SKM-1 treated with dmso at 0.1 percent for 144 hours (cell line): ENCODE measurements at regions not wholly inside any gene's neighbourhood (a gene's known extent, or its start where the extent isn't known, plus 50 kb on each side); places are given as distances from the start of the nearest gene placed in this dataset.

ENCODE experiments used
- DNase-seq: peaks from one replicate; lab custom pipeline; 2025; ENCODE audit not compliant: unreplicated experiment; lab: John Stamatoyannopoulos, UW

GRCh38 chr1:239538239-239538988, 152.0 kb downstream of the CHRM3 start:
- DNase-seq: no peak

- DNase-seq: no peak
Measured at GRCh38 chr1:239539051-239539450, 152.7 kb downstream of the CHRM3 start.

- DNase-seq: no peak
Measured at GRCh38 chr1:239539812-239540211, 153.4 kb downstream of the CHRM3 start.

- DNase-seq: no peak
Measured at GRCh38 chr1:239543873-239544272, 157.5 kb downstream of the CHRM3 start.

DNA sequence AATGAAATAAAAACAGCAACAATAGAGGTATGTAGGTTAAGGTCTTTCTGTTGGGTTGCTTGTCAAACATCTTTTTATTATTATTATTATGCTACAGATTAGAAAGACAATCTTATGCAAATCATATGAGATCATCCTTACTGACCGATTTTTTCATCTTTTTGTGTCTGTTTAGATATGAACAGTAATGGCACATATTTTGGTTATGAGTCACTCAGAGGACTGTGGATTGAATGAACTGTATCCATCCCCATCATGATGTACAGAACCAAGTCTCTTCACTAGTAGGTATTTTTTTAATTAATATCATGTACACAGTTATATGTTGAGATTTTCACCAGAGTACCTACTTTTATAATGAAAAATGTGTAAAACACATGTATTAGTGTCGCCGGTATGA, 159.1 kb downstream of the CHRM3 start:
- no peak for DNase-seq

DNA sequence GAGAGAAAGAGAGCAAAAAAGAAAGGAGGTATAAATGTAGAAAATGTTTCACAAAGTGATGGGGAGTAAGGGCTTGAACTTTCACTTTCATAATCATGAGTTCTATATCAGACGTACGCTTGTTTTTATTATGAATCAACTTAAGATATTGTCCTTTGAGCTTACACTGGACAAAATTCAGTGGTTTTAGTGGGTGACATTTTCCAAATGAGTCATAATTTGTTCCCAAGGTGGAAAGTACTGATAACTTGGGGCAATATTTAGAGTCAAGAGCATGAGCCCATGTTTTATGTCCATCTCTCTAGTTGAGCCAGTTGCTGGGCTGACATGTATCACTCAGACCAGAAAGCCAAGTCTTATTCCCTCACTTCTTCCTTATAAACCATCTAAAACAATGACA, 161.6 kb downstream of the CHRM3 start:
- no peak for DNase-seq

GRCh38 chr1:239550178-239550577, 163.8 kb downstream of the CHRM3 start:
- DNase-seq: no peak

GRCh38 chr1:239555350-239555749, 169.0 kb downstream of the CHRM3 start:
- DNase-seq: no peak

DNA sequence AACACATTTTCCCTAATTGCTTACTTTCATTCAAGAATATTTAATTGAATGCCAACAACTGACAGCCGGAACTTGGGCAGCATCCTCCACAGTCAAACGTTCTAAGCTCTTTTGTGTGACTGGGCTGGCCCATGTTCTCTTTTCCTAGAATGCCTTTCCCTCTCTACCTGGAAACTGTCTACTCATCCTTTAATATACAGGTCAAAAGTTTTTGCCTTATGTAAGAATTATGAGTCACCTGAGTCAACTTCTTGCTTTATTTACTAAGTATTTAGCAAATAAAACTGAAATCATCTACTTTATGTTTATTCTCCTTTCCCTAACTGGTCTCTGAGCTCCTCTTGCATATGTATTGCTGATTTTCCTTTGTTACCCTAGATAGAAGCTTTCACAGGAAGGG, 172.2 kb downstream of the CHRM3 start:
- DNase-seq: no peak

GRCh38 chr1:239558991-239559390, 172.6 kb downstream of the CHRM3 start:
- peak; percentile 17 for DNase-seq

DNA sequence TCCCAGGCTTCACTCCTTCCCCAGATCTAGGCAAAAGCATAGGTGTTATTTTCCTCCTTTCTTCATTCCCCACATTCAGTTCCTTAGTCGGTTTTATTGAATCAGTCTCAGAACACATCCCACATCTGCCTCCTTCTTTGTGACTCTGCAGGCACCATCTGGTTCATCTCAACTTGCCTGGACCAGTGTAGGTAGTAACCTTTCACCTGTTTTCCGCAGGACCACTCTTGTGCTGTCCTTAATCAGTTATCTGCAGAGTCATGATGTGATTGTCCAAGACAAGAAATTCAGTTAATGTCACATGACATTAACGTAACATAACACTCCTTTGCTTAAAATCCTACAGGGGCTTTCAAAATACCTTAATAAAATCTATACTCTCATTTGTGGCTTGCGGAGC, 174.6 kb downstream of the CHRM3 start:
- no peak for DNase-seq

DNA sequence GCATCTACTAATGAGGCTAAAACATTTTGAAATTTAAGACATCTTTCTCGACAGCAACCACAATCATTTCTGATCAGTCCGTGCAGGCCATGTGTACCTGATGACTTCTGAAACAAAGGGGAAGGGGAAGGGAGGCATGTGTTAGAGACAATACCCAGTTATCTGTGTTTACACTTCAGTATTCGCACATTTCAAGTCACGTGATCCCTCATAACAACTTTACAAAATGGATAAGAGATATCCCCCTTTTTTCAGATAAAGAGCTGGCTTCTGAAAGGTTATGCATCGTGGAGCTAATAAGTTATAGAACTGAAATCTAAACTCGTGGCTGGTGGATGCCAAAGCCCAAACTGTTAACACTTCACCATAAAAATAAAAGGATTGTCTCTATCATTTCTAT, 175.7 kb downstream of the CHRM3 start:
- no peak for DNase-seq

DNA sequence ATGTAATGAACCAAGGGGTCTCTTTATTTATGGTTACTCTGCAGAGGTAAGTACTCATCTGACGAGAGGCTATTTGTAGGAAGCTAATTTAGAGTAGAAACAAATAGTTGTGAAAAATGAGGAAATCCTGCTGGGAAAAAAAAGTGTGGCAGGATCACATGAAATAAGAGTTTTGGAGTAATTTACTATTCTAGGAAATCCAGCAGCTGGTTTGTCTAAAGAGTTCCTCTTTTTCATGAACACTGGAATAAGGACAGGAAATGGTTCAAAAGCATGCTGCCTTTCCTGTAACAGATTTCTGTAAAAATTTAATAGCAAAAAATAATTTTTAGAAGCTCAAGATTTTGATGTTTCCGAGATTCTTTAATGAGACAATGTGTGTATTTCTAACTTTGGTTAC, 177.3 kb downstream of the CHRM3 start:
- peak; percentile 43 for DNase-seq

DNA sequence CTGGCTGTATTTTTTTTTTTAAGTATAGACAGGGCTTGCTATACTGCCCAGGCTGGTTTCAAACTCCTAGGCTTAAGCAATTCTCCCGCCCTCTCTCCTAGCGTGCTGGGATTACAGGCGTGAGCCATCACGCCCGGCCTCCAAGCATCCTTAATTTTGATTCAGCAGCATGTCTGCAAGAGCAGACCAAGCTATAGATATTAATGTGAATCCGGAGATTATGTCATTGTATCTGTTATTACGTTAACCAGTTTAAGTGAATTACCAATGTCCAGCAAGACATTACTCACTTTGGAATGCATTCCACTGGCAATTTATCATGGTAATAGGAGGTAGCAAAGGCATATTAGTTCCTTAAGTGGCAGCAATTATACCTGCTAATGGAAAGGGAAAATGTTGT, 179.7 kb downstream of the CHRM3 start:
- no peak for DNase-seq

DNA sequence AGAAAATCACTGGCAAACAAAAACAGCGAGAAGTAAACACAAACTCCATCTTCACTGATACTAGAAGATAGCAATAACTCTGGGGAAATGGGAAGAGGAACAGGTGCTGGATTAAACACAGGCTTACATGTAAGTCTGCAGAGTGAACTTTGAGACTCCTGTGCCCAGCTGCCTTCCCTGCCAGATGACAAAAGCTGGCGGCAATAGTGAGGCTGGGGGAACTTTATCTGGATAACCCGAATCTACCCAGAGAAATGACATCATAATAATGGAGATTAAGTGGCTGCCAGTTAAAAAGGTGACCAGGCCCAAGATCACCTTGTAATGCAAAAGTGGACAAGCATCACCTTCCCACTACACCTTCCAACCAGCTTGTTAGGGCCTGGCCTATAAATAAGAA, 184.5 kb downstream of the CHRM3 start:
- no peak for DNase-seq

DNA sequence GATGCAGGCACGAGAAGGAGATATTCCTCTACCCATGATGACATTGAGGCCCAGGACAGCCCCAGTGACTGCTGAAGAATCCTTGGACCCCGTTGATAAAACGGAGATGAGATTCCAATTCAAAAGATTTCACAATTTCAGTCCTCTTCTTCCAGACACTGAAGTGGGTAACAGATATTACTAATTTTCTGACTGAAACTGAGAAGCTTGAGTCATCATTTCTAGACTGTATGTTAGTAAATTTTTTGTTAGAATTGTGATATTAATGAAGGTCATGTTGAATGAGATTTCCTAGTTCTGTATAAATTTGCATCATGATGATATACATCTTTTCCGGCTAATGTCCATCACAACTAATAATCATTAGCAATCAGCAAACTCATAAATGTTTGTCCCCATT, 185.8 kb downstream of the CHRM3 start:
- no peak for DNase-seq

DNA sequence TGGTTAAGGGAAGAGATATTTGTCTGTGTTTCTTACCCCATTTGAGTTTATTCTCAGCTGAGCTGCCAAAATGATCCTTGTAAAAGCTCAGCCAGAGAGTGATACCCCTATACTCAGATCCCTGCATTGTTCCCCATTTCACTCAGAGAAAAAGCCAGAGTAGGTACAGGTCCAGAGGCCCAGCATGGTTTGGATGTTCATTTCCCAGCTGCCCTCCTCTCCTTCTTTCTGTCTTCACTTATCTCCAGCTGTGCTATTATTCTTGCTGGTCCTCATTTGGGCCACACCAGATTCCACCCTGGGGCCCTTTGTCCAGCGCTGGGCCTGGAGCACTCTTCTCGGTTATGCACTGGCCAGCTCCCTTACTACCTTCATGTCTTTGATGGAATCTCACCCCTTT, 187.7 kb downstream of the CHRM3 start:
- DNase-seq: no peak

DNA sequence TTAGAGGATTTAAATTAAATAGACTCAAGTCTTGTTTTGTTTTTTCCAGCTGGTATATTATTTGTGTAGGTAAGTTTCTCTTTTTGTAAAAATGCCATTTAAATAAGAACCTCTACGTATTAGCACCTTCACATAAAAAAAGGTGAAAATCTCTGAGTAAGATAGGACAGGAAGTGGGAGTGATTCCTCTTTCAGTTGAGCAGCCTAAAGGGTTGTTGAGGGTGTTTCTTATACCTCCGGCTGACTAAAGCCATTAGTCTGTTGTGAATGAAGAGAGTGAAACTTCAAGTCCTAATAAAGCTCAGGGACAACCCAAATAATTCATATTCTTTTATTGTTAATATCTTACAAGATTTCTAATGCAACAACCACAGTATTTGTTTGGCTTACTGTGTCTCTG, 188.7 kb downstream of the CHRM3 start:
- DNase-seq: no peak

DNA sequence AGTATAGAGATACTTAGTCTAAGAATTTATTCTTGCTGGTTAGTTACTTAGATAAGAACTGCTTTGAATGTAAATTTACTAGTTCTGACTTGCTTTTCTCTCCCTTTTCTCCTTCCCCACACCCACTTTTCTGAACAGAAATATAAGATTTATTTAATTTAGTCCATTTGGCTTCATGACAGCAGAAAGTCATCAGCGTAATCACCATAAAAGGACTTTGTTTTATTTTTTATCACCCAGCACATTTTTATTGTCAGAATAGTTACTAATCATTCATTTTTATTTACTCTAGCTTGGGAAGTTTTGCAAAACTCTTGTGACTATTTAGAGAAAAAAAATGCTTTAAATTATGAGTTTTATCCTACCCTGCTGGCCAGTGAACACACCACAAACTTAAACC, 197.2 kb downstream of the CHRM3 start:
- DNase-seq: no peak

DNA sequence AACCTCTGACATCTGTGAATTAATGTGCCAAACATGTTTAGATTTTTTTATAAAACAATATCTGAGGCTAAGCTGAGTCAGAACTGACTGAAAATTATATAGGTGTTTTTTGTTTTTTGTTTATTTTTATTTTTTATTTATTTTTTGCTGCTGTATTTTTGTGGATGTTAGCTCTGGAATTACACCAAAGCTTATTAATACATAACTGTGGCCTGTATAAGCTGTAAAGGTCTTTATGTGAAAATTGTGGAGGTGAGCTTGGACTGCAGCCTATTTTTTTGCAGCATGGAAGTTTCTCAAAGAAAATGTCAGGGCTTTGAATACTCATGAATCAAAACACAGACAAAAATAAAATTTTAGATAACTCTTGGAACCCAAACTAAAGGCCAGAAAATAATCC, 199.8 kb downstream of the CHRM3 start:
- DNase-seq: no peak

- DNase-seq: no peak
Measured at GRCh38 chr1:239587066-239587465, 200.7 kb downstream of the CHRM3 start.

GRCh38 chr1:239587574-239588369, 201.4 kb downstream of the CHRM3 start:
- no peak for DNase-seq

- DNase-seq: no peak
Measured at GRCh38 chr1:239590556-239590955, 204.2 kb downstream of the CHRM3 start.
